GM21825 (cell line): ENCODE measurements at regions not wholly inside any gene's neighbourhood (a gene's known extent, or its start where the extent isn't known, plus 50 kb on each side); places are given as distances from the start of the nearest gene placed in this dataset.

Source experiments
- ATAC-seq: cut with Tn5 transposase; IDR thresholded peaks from one replicate; pipeline ENCODE4 v1.9.1; 2021; ENCODE audit warnings: mild to moderate bottlenecking, moderate library complexity; ENCODE audit not compliant: unreplicated experiment

- no peak for ATAC-seq
These were observed 196.9 kb upstream of the LRFN5 start for GRCh38 chr14:41409806-41410205.

GRCh38 chr14:41404126-41404525 lies 202.6 kb upstream of the LRFN5 start:
- no peak for ATAC-seq

- no peak for ATAC-seq
These were observed 203.3 kb upstream of the LRFN5 start for GRCh38 chr14:41403360-41403759.

GRCh38 chr14:41397926-41398325 lies 208.8 kb upstream of the LRFN5 start:
- no peak for ATAC-seq

GRCh38 chr14:41393512-41393911 lies 213.2 kb upstream of the LRFN5 start:
- ATAC-seq = no peak

- ATAC-seq = no peak
These were observed 214.4 kb upstream of the LRFN5 start for GRCh38 chr14:41392226-41392625.

- ATAC-seq = no peak
These were observed 217.3 kb upstream of the LRFN5 start for GRCh38 chr14:41389355-41389754.

GRCh38 chr14:41385797-41386196 lies 220.9 kb upstream of the LRFN5 start:
- no peak for ATAC-seq

GRCh38 chr14:41380017-41380416 lies 226.7 kb upstream of the LRFN5 start:
- ATAC-seq = no peak

- ATAC-seq = no peak
These were observed 228.2 kb upstream of the LRFN5 start for GRCh38 chr14:41378526-41378925.

- ATAC-seq = no peak
These were observed 228.7 kb upstream of the LRFN5 start for GRCh38 chr14:41377932-41378331.

- ATAC-seq = no peak
These were observed 232.6 kb upstream of the LRFN5 start for GRCh38 chr14:41374092-41374491.

- ATAC-seq = no peak
These were observed 244.5 kb upstream of the LRFN5 start for GRCh38 chr14:41362139-41362538.

- no peak for ATAC-seq
These were observed 246.6 kb upstream of the LRFN5 start for GRCh38 chr14:41360126-41360525.

- ATAC-seq = no peak
These were observed 250.8 kb upstream of the LRFN5 start for GRCh38 chr14:41355866-41356265.

- no peak for ATAC-seq
These were observed 256.2 kb upstream of the LRFN5 start for GRCh38 chr14:41350476-41350875.

- ATAC-seq = no peak
These were observed 257.3 kb upstream of the LRFN5 start for GRCh38 chr14:41349289-41349910.

- ATAC-seq = no peak
These were observed 262.8 kb upstream of the LRFN5 start for GRCh38 chr14:41343857-41344256.

- ATAC-seq = no peak
These were observed 293.5 kb upstream of the LRFN5 start for GRCh38 chr14:41313196-41313595.

- no peak for ATAC-seq
These were observed 303.2 kb upstream of the LRFN5 start for GRCh38 chr14:41303506-41303905.

GRCh38 chr14:41302776-41303175 lies 303.9 kb upstream of the LRFN5 start:
- ATAC-seq = no peak

- ATAC-seq = no peak
These were observed 306.8 kb upstream of the LRFN5 start for GRCh38 chr14:41299924-41300323.

- no peak for ATAC-seq
These were observed 308.4 kb upstream of the LRFN5 start for GRCh38 chr14:41298328-41298690.
